Liver (tissue), 3 donors: ENCODE measurements at regions not wholly inside any gene's neighbourhood (a gene's known extent, or its start where the extent isn't known, plus 50 kb on each side); places are given as distances from the start of the nearest gene placed in this dataset.

Experiments used
- FOXA1 ChIP-seq: IDR thresholded peaks from 2 replicates; pipeline ENCODE4 v1.6.1; 2016; ENCODE audit warnings: antibody characterized with exemption
- GABPA ChIP-seq, 2 donors: IDR thresholded peaks in 1 of 2; conservative IDR thresholded peaks in 1 of 2; 2 replicates each; pipeline ENCODE4 v1.6.1; 2016; ENCODE audit warnings: antibody characterized with exemption in 2 of 2, mild to moderate bottlenecking in 1 of 2, moderate library complexity in 1 of 2
- HNF4A ChIP-seq, 2 donors: conservative IDR thresholded peaks; 2 replicates each; pipeline ENCODE4 v1.6.1; 2016; ENCODE audit warnings: antibody characterized with exemption in 2 of 2, mild to moderate bottlenecking in 2 of 2
- MAX ChIP-seq: IDR thresholded peaks from 2 replicates; pipeline ENCODE4 v1.6.1; 2016; ENCODE audit warnings: antibody characterized with exemption
- RAD21 ChIP-seq, 2 donors: IDR thresholded peaks; 2 replicates each; pipeline ENCODE4 v1.6.1; 2016; ENCODE audit warnings: antibody characterized with exemption in 2 of 2, mild to moderate bottlenecking in 2 of 2
- REST ChIP-seq: IDR thresholded peaks from 2 replicates; pipeline ENCODE4 v1.6.1; 2016; ENCODE audit warnings: antibody characterized with exemption, mild to moderate bottlenecking
- RXRA ChIP-seq, 2 donors: IDR thresholded peaks; 2 replicates each; pipeline ENCODE4 v1.6.1; 2017 to 2018; ENCODE audit warnings: antibody characterized with exemption in 2 of 2, mild to moderate bottlenecking in 1 of 2
- SP1 ChIP-seq: IDR thresholded peaks from 2 replicates; pipeline ENCODE4 v1.6.1; 2018; ENCODE audit warnings: antibody characterized with exemption, mild to moderate bottlenecking
- TAF1 ChIP-seq: conservative IDR thresholded peaks from 2 replicates; pipeline ENCODE4 v1.6.1; 2016; ENCODE audit warnings: antibody characterized with exemption, mild to moderate bottlenecking
- YY1 ChIP-seq: IDR thresholded peaks from 2 replicates; pipeline ENCODE4 v1.6.1; 2016; ENCODE audit warnings: antibody characterized with exemption, mild to moderate bottlenecking
- TF ChIP-seq, protein P1 (sequence below): fragments of 150-350 bp; IDR thresholded peaks from 2 replicates; pipeline ENCODE4 v1.5.1; 2017; ENCODE audit warnings: improper control_type of control experiment, low read depth, low read length; ENCODE audit not compliant: missing input control
- TF ChIP-seq, protein P2 (sequence below): IDR thresholded peaks from 2 replicates; pipeline ENCODE4 v1.6.1; 2016; ENCODE audit warnings: antibody characterized with exemption
- TF ChIP-seq, protein P3 (sequence below): IDR thresholded peaks from 2 replicates; pipeline ENCODE4 v1.6.1; 2016; ENCODE audit warnings: antibody characterized with exemption
- donor health status: healthy.
- donor health status: healthy.

GRCh38 chr2:74763962-74764428 lies 69.9 kb upstream of the HK2 start:
- TF ChIP-seq, protein P1, sequence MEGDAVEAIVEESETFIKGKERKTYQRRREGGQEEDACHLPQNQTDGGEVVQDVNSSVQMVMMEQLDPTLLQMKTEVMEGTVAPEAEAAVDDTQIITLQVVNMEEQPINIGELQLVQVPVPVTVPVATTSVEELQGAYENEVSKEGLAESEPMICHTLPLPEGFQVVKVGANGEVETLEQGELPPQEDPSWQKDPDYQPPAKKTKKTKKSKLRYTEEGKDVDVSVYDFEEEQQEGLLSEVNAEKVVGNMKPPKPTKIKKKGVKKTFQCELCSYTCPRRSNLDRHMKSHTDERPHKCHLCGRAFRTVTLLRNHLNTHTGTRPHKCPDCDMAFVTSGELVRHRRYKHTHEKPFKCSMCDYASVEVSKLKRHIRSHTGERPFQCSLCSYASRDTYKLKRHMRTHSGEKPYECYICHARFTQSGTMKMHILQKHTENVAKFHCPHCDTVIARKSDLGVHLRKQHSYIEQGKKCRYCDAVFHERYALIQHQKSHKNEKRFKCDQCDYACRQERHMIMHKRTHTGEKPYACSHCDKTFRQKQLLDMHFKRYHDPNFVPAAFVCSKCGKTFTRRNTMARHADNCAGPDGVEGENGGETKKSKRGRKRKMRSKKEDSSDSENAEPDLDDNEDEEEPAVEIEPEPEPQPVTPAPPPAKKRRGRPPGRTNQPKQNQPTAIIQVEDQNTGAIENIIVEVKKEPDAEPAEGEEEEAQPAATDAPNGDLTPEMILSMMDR, result no peak
- TF ChIP-seq REST (no peak), TAF1 (no peak), YY1 (no peak), FOXA1 (no peak), MAX (no peak), GABPA (IDR thresholded peaks at IDR 0.05 in 1 of 2, conservative IDR thresholded peaks at IDR 0.05 in 1 of 2) (no peak), HNF4A (conservative IDR thresholded peaks at IDR 0.05) (no peak), SP1 (no peak), RAD21 (IDR thresholded peaks at IDR 0.05) (no peak), RXRA (IDR thresholded peaks at IDR 0.05) (no peak)
- TF ChIP-seq, protein P2, sequence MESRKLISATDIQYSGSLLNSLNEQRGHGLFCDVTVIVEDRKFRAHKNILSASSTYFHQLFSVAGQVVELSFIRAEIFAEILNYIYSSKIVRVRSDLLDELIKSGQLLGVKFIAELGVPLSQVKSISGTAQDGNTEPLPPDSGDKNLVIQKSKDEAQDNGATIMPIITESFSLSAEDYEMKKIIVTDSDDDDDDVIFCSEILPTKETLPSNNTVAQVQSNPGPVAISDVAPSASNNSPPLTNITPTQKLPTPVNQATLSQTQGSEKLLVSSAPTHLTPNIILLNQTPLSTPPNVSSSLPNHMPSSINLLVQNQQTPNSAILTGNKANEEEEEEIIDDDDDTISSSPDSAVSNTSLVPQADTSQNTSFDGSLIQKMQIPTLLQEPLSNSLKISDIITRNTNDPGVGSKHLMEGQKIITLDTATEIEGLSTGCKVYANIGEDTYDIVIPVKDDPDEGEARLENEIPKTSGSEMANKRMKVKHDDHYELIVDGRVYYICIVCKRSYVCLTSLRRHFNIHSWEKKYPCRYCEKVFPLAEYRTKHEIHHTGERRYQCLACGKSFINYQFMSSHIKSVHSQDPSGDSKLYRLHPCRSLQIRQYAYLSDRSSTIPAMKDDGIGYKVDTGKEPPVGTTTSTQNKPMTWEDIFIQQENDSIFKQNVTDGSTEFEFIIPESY, result no peak
- TF ChIP-seq, protein P3, sequence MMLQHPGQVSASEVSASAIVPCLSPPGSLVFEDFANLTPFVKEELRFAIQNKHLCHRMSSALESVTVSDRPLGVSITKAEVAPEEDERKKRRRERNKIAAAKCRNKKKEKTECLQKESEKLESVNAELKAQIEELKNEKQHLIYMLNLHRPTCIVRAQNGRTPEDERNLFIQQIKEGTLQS, result no peak
